ENCODE measurements at regions not wholly inside any gene's neighbourhood (a gene's known extent, or its start where the extent isn't known, plus 50 kb on each side); places are given as distances from the start of the nearest gene placed in this dataset.
"Not testable (repeated sequence)": the region's sequence is repeated elsewhere in the genome, so short reads cannot be mapped to it uniquely, and the experiment has no call there.

DNA sequence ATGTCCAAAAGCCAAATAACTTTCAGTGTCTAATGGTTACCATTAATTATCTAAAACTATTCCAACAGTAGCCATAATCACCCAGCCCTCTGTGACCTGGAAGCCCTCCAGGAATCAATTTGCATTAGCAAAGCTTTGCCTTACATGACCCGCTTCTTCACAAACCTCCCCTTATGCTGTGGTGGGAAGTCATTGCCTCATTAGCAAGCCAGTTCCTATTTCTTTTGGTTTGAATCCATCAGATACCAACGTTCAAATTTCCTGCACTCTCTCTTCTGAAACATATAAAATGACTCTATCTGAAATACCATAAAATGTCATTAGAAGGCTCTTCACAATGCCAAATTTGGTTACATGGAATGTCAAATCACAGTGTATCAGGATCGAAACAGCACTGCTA is 268.3 kb upstream of the PRKD1 start:
- TF ChIP-seq, protein P1, sequence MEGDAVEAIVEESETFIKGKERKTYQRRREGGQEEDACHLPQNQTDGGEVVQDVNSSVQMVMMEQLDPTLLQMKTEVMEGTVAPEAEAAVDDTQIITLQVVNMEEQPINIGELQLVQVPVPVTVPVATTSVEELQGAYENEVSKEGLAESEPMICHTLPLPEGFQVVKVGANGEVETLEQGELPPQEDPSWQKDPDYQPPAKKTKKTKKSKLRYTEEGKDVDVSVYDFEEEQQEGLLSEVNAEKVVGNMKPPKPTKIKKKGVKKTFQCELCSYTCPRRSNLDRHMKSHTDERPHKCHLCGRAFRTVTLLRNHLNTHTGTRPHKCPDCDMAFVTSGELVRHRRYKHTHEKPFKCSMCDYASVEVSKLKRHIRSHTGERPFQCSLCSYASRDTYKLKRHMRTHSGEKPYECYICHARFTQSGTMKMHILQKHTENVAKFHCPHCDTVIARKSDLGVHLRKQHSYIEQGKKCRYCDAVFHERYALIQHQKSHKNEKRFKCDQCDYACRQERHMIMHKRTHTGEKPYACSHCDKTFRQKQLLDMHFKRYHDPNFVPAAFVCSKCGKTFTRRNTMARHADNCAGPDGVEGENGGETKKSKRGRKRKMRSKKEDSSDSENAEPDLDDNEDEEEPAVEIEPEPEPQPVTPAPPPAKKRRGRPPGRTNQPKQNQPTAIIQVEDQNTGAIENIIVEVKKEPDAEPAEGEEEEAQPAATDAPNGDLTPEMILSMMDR (IDR thresholded peaks at IDR 0.05), result no peak
- Mint-ChIP-seq H3K9me3 (no peaks in the 10 kb centered on the region), H3K4me3 (no peak overlapping the region), H3K4me1 (ENCODE audit: low read depth) (no peaks in the 10 kb centered on the region), H3K27me3 (no peaks in the 10 kb centered on the region), H3K27ac (no peak overlapping the region), H3K36me3 (ENCODE audit: low read depth) (no peaks in the 10 kb centered on the region)
- ChIA-PET CTCF (interaction anchor here (1.0 kb wide), 1 partner anchor 18 kb away, joined by 3 read pairs; no protein-coding TSS in a partner anchor), POLR2A (no interaction called here)
- ATAC-seq (no peak), DNase-seq (no peak)
- intact Hi-C loops (cut with micrococcal nuclease), result no loop called here

DNA sequence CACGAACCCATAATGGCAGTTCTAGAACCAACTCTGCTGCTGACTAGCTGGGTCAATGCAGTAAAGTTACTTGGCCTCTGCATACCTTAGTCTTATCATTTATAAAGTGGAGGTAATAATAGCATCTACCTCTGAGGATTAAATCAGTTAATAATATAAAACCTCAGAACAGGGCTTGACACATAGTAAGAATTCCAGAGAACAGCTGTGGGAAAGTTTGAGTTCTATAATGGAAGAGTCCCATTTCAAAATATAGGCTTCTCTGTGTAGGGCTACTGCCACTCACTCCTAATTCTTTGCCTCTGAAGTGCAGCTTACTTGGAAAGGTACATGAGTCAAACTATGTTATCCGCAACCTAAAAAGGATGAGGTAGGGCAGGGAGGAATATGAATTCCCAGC is 269.2 kb upstream of the PRKD1 start:
- DNase-seq, result no peak
- no peaks in the 10 kb centered on the region for H3K4me1 Mint-ChIP-seq (ENCODE audit: low read depth)
- intact Hi-C loops (cut with micrococcal nuclease), result no loop called here
- ATAC-seq, result no peak
- no peaks in the 10 kb centered on the region for H3K27me3 Mint-ChIP-seq
- H3K9me3 Mint-ChIP-seq, result no peaks in the 10 kb centered on the region
- H3K36me3 Mint-ChIP-seq (ENCODE audit: low read depth), result no peaks in the 10 kb centered on the region
- H3K27ac Mint-ChIP-seq, result no peak overlapping the region
- POLR2A ChIA-PET, result no interaction called here
- CTCF ChIA-PET, result no interaction called here
- TF ChIP-seq, protein P1 (IDR thresholded peaks at IDR 0.05), result no peak
- H3K4me3 Mint-ChIP-seq, result no peak overlapping the region

DNA sequence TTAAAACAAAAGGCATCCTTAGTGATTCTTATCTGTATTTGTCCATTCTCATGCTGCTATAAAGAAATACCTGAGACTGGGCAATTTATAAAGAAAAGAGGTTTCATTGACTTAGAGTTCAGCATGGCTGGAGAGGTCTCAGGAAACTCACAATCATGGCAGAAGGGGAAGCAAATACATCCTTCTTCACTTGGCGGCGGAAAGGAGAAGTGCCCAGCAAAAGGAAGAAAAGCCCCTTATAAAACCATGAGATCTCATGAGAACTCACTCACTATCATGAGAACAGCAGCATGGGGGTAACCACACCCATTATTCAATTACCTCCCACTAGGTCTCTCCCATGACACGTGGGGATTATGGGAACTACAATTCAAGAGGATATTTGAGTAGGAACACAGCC is 271.1 kb upstream of the PRKD1 start:
- intact Hi-C loops (cut with micrococcal nuclease); POLR2A ChIA-PET: not testable (repeated sequence)

DNA sequence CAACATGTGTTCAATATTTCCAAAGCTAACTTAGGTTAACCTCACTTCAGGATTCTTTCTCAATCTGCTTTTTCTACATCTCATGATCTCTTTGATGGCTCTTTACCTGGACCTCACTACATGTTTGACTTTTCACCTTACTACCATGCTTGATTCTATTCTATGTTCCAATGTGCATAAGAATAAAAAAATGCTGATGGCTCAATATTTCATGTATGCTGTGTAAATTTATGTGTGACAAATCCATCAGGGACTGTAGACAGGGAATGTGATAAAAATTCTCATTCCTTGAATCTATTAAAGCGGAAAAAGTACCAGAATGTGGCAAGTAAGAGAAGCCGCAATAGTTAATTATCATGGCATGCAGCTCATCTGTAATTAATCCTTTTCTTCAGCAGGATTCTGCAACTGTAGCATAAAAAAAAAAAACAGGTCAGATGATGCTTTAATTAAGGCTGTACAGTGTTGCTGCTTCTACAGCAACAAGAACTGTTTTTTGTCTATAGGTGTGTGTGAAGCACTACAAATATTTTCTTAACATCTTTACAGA is 276.9 kb upstream of the PRKD1 start:
- peaks cover 3% of the 10 kb centered on the region for H3K9me3 Mint-ChIP-seq
- H3K36me3 Mint-ChIP-seq (ENCODE audit: low read depth), result no peaks in the 10 kb centered on the region
- no peaks in the 10 kb centered on the region for H3K27me3 Mint-ChIP-seq
- intact Hi-C loops (cut with micrococcal nuclease), result no loop called here
- TF ChIP-seq, protein P1 (IDR thresholded peaks at IDR 0.05), result no peak
- no peak for ATAC-seq
- DNase-seq, result no peak
- no peak overlapping the region for H3K4me3 Mint-ChIP-seq
- H3K27ac Mint-ChIP-seq, result no peak overlapping the region
- ChIA-PET POLR2A (no interaction called here), CTCF (interaction anchor here (0.6 kb wide), 1 partner anchor 41 kb away, joined by 3 read pairs; no protein-coding TSS in a partner anchor)
- H3K4me1 Mint-ChIP-seq (ENCODE audit: low read depth), result no peaks in the 10 kb centered on the region

More for the DNA sequence above, 271.1 kb upstream of the PRKD1 start:
- CTCF ChIA-PET; H3K27me3 Mint-ChIP-seq; H3K27ac Mint-ChIP-seq; H3K9me3 Mint-ChIP-seq; ATAC-seq; DNase-seq; H3K36me3 Mint-ChIP-seq (ENCODE audit: low read depth); H3K4me1 Mint-ChIP-seq (ENCODE audit: low read depth); H3K4me3 Mint-ChIP-seq: not testable (repeated sequence)

DNA sequence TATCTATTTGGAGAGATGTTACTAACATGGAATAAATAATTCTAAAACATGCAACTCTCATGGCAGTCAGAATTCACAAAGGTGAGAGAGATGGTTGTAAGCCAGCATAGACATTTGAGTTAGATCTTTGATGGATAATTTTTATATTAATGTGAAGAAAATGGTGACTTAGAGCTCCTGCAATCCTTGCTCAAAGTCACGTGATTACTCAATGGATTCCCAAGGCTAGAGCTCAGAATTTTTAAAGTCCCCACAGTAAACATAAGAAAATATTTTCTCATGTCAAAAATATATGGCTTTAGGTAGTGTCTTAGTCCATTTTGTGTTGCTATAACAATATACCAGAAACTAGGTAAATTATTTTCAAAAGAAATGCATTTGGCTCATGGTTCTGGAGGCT is 281.5 kb upstream of the PRKD1 start:
- POLR2A ChIA-PET, result no interaction called here
- no peaks in the 10 kb centered on the region for H3K36me3 Mint-ChIP-seq (ENCODE audit: low read depth)
- no peak for DNase-seq
- H3K27me3 Mint-ChIP-seq, result no peaks in the 10 kb centered on the region
- TF ChIP-seq, protein P1 (IDR thresholded peaks at IDR 0.05), result no peak
- no peak overlapping the region for H3K4me3 Mint-ChIP-seq
- no peak overlapping the region for H3K27ac Mint-ChIP-seq
- peaks cover 3% of the 10 kb centered on the region for H3K9me3 Mint-ChIP-seq
- H3K4me1 Mint-ChIP-seq (ENCODE audit: low read depth), result no peaks in the 10 kb centered on the region
- intact Hi-C loops (cut with micrococcal nuclease), result no loop called here
- ATAC-seq, result no peak
- CTCF ChIA-PET, result no interaction called here

Measured in activated CD8-positive, alpha-beta T cell treated with anti-CD3 and anti-CD28 coated beads for 36 hours (primary cell).